Right cardiac atrium (tissue), 5 donors: ENCODE measurements at regions not wholly inside any gene's neighbourhood (a gene's known extent, or its start where the extent isn't known, plus 50 kb on each side); places are given as distances from the start of the nearest gene placed in this dataset.
"Not testable (repeated sequence)": the region's sequence is repeated elsewhere in the genome, so short reads cannot be mapped to it uniquely, and the experiment has no call there.

Experiments
- ATAC-seq, 2 donors: fragments of 200-7000 bp; cut with Tn5 transposase; one replicate each; pipeline versions ENCODE4 v1.8.0 to v1.9.1; 2020; ENCODE audit warnings: moderate library complexity in 2 of 2, mild to moderate bottlenecking in 1 of 2
- DNase-seq, 3 donors: peaks; one replicate each; pipeline ENCODE4 v3.0.0-alpha.2; 2020
- H3K27ac ChIP-seq: one replicate; pipeline ENCODE4 v1.5.1; 2013; ENCODE audit warnings: mild to moderate bottlenecking, low read length, control low read depth, moderate library complexity
- H3K27me3 ChIP-seq: one replicate; pipeline ENCODE4 v1.6.1; 2013; ENCODE audit not compliant: control insufficient read depth, insufficient read depth
- H3K4me1 ChIP-seq: one replicate; pipeline ENCODE4 v1.6.1; 2013; ENCODE audit warnings: low read length; ENCODE audit not compliant: control insufficient read depth, insufficient read depth
- H3K4me3 ChIP-seq: one replicate; pipeline ENCODE4 v1.5.1; 2013; ENCODE audit warnings: low read length, control low read depth
- H3K9me3 ChIP-seq: one replicate; pipeline ENCODE4 v1.6.1; 2013; ENCODE audit warnings: low read length; ENCODE audit not compliant: control insufficient read depth
- WGBS: extraction: QIAGEN DNeasy Blood & Tissue Kit; methylation state at CpG from one replicate; pipeline ENCODE4 v1.1.7; 2013; 5-methylcytosine and 5-hydroxymethylcytosine counted together
- intact Hi-C, 4 donors: fragments of 100-400 bp; cut with DNase I; formaldehyde crosslinking; loops; one replicate each; pipeline versions ENCODE4 v1.11.0 to v1.14.0; 2022 to 2023
- donor health status: healthy with polysubstance abuse.
- donor health status: DM: no; HTN: yes; CAD: no.
- donor health status: DM: no; HTN: no; CAD: no.
- donor health status: DM: no; HTN: yes; CAD: no; lungs with severe emphysema.
- donor health status: DM: yes; HTN: yes; CAD: no.

DNA sequence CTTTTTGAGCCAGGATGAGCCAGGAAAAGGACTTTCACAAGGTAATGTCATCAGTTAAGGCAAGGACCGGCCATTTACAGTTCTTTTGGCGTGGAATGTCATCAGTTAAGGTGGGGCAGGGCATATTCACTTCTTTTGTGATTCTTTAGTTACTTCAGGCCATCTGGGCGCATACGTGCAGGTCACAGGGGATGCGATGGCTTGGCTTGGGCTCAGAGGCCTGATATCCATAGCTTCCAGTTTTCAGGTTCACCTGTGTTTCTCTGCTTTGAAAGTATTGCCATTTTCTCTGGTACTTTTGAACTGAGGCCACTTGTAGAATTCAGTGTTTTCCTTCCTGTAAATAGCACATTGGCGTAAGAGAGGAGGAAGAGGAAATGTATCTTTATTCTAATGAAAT lies 546.9 kb downstream of the NR2F2 start:
- H3K27ac ChIP-seq, H3K27me3 ChIP-seq, H3K4me1 ChIP-seq, ATAC-seq, DNase-seq, intact Hi-C loops, H3K9me3 ChIP-seq, H3K4me3 ChIP-seq: not testable (repeated sequence)
- WGBS, result 88% methylated on average over 6 of the region's 6 CpGs

DNA sequence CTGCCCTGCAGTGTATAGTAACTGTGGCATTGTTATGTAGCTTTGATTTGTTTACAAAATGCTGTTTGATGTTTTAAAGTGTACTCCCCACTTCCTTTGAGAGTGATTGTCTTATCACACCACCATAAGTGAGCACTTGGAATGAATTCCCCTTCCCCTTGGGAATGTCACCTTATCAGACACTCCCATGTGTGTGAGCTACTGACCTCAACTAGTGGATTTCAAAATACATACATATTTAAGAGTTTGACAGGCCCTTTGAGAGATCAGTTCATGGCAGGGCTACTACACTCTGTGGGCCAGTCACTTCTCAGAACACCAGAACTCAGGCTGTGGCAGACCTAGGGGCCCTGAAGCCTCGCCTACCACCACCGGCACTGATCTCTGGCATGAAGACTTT lies 547.6 kb downstream of the NR2F2 start:
- WGBS, result 94% methylated on average over 2 of the region's 2 CpGs
- no peaks in the 10 kb centered on the region for H3K4me1 ChIP-seq
- DNase-seq (no peak), ATAC-seq (no peak)
- H3K9me3 ChIP-seq, result no peaks in the 10 kb centered on the region
- no peak overlapping the region for H3K4me3 ChIP-seq
- intact Hi-C loops, result no loop called here
- H3K27me3 ChIP-seq, result no peaks in the 10 kb centered on the region
- H3K27ac ChIP-seq, result no peak overlapping the region

DNA sequence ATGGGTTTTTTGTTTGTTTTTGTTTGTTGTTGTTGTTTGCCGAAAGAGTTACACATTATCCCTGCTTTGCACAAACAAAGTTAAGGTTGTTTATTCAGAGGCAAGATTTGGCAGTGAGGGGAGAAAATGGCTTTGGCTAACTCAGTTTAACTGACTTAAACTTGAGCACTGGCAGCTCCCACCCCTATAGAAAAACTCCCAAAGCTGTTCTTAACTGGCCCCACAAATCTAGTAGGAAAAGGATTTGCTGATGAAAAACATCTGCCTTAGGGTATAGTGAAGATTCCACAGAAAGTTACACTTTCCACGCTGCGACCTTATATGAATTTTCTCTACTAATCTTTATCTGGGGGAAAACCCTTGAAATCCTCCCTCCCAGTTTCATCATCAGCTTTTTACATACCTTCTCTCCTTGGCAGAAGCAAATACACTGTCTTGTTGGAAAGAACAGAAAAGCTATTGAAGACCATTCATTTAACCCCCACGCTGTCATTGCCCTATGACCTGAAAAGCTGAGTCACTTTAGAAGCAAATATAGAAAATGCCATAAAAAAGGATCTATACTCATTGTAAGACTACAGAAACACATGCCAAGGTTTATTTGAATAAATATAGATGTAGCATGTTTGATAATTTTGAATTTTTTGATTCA lies 551.7 kb downstream of the NR2F2 start:
- Histone ChIP-seq H3K4me3 (no peak overlapping the region), H3K9me3 (no peaks in the 10 kb centered on the region), H3K27me3 (no peaks in the 10 kb centered on the region), H3K4me1 (no peaks in the 10 kb centered on the region), H3K27ac (no peak overlapping the region)
- intact Hi-C loops, result no loop called here
- ATAC-seq (no peak), DNase-seq (no peak)
- 68% methylated on average over 4 of the region's 4 CpGs for WGBS

DNA sequence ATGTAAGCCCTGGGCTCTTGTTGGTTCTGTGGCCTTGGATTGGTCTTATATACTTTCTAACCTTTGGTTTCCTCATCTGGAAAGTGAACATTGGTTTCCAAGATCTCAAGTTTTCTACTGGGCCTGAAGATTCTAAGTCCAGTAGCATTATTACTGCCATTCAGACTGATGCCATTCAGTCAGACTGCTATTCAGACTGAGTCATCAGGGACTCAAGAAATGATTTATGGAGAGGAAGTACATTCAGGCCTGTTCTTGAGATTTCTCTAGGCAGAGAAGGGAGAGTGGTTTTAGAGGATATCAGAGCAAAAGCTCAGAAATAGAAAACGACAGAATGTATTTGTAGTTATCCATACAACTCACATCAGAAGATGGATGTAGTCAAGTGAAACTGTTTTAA lies 557.2 kb downstream of the NR2F2 start:
- DNase-seq, result no peak
- H3K4me1 ChIP-seq, result no peaks in the 10 kb centered on the region
- WGBS, result 64% methylated on average over 1 of the region's 1 CpG
- H3K27me3 ChIP-seq, result no peaks in the 10 kb centered on the region
- ATAC-seq, result no peak
- H3K9me3 ChIP-seq, result no peaks in the 10 kb centered on the region
- intact Hi-C loops, result no loop called here
- no peak overlapping the region for H3K27ac ChIP-seq
- H3K4me3 ChIP-seq, result no peak overlapping the region

- DNase-seq (no peak), ATAC-seq (no peak)
- Histone ChIP-seq H3K4me1 (no peaks in the 10 kb centered on the region), H3K9me3 (no peaks in the 10 kb centered on the region), H3K27me3 (no peaks in the 10 kb centered on the region), H3K4me3 (no peak overlapping the region), H3K27ac (no peak overlapping the region)
- 83% methylated on average over 1 of the region's 1 CpG for WGBS
- intact Hi-C loops, result no loop called here
Measured at GRCh38 chr15:96888764-96889163, 558.3 kb downstream of the NR2F2 start.

DNA sequence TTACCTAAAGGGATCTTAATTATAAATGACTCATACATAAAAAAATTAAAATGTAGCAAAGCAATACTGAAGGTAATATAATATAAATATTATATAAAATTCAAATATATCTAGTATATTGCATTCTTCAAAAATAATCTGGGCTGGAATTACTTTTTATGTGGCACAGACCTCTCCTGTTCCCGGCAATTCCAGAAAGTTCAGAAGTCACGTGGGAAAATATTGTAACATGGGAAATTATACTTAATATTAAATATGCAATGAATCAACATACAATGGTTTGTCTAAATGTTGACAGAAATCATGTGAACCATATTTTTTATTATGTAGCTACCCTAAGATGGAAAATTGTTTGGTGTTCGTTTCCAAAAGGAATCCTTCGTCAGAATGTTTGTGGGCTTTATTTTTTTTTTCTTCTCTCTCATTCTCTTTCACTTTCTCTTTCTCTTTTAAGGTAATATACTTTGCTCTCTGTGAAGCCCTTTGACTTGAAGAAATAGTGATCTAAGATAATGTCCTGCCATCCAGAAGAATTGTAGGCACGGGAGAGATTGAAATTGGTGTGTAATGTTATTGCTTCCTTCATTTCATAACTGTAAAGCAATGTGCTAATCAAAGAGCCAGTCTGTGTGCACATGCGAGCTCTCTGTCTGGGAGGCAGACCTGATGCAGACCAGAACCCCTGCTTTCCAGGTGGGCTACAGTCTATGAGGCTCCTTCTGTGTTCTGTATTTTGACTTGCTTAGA lies 559.4 kb downstream of the NR2F2 start:
- DNase-seq (no peak), ATAC-seq (peak in 1 of 2 donors; percentile 56)
- WGBS, result 34% methylated on average over 6 of the region's 6 CpGs
- no peaks in the 10 kb centered on the region for H3K9me3 ChIP-seq
- H3K27ac ChIP-seq, result no peak overlapping the region
- H3K4me3 ChIP-seq, result peak overlapping the region; percentile 48
- intact Hi-C loops, result no loop called here
- H3K4me1 ChIP-seq, result no peaks in the 10 kb centered on the region
- H3K27me3 ChIP-seq, result no peaks in the 10 kb centered on the region

DNA sequence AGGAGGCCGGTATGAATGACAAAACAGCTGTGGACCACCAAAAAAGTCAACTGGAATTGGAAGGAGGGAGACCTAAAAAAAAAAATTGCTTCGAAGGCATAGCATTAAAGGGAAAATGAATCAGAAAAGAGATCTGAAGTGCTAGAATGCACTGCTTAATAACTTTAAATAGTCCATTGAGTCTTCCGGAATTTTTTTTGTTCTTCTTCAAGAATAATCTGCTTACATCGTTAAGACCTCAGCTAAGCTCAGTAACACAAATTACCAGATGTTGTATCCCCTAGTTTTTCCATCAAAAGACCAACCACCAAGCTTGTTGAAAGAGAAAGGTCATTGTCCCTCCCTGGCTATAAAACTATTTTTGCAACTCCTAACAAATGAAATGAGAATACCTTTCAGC lies 560.5 kb downstream of the NR2F2 start:
- intact Hi-C loops, result no loop called here
- no peak overlapping the region for H3K27ac ChIP-seq
- no peaks in the 10 kb centered on the region for H3K4me1 ChIP-seq
- 41% methylated on average over 4 of the region's 4 CpGs for WGBS
- no peaks in the 10 kb centered on the region for H3K9me3 ChIP-seq
- peak overlapping the region; percentile 38 for H3K4me3 ChIP-seq
- no peak for DNase-seq
- ATAC-seq, result no peak
- H3K27me3 ChIP-seq, result no peaks in the 10 kb centered on the region

GRCh38 chr15:96893159-96893906 lies 562.8 kb downstream of the NR2F2 start:
- ATAC-seq, result peak; percentile 59 to 64
- intact Hi-C loops, result no loop called here

GRCh38 chr15:96894659-96895058 lies 564.2 kb downstream of the NR2F2 start:
- WGBS, result 89% methylated on average over 1 of the region's 1 CpG
- no peaks in the 10 kb centered on the region for H3K9me3 ChIP-seq
- ATAC-seq, result no peak
- intact Hi-C loops, result no loop called here
- H3K4me1 ChIP-seq, result no peaks in the 10 kb centered on the region
- no peak for DNase-seq
- no peak overlapping the region for H3K4me3 ChIP-seq
- no peaks in the 10 kb centered on the region for H3K27me3 ChIP-seq
- no peak overlapping the region for H3K27ac ChIP-seq

More at GRCh38 chr15:96893159-96893906, 562.8 kb downstream of the NR2F2 start:
- peak in 1 of 3 donors; percentile 33 for DNase-seq
- H3K4me3 ChIP-seq, result no peak overlapping the region
- 40% methylated on average over 5 of the region's 5 CpGs for WGBS
- no peak overlapping the region for H3K27ac ChIP-seq
- H3K9me3 ChIP-seq, result no peaks in the 10 kb centered on the region
- no peaks in the 10 kb centered on the region for H3K27me3 ChIP-seq
- no peaks in the 10 kb centered on the region for H3K4me1 ChIP-seq

GRCh38 chr15:96896766-96897165 lies 566.3 kb downstream of the NR2F2 start:
- Histone ChIP-seq H3K27me3 (no peaks in the 10 kb centered on the region), H3K4me3 (no peak overlapping the region), H3K27ac (no peak overlapping the region), H3K4me1 (no peaks in the 10 kb centered on the region), H3K9me3 (no peaks in the 10 kb centered on the region)
- WGBS, result 36% methylated on average over 3 of the region's 3 CpGs
- DNase-seq, result no peak
- ATAC-seq, result no peak
- intact Hi-C loops, result no loop called here

DNA sequence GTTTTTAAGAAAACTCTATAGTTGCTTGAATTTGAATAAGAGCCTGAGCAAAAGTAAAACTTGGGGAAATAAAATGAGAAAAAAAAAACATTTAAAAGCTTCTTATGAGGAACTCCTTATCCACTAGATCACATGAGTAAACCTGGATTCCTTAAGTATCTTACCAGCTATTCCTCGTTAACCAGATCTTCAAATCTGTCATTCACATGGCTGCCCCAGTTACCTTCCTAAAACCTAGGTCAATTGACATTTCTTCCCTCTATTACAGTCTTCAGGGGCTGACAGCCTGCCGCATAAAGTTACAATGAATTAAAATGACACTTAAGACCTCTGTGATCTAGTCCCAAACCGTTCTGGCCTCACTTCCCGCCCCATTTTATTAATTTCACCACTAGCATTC lies 583.6 kb downstream of the NR2F2 start:
- DNase-seq (no peak), ATAC-seq (no peak)
- Histone ChIP-seq H3K27me3 (no peaks in the 10 kb centered on the region), H3K4me3 (no peak overlapping the region), H3K27ac (no peak overlapping the region), H3K9me3 (no peaks in the 10 kb centered on the region), H3K4me1 (no peaks in the 10 kb centered on the region)
- 84% methylated on average over 4 of the region's 4 CpGs for WGBS
- intact Hi-C loops, result no loop called here
